ENCODE measurements at regions not wholly inside any gene's neighbourhood (a gene's known extent, or its start where the extent isn't known, plus 50 kb on each side); places are given as distances from the start of the nearest gene placed in this dataset.

DNA sequence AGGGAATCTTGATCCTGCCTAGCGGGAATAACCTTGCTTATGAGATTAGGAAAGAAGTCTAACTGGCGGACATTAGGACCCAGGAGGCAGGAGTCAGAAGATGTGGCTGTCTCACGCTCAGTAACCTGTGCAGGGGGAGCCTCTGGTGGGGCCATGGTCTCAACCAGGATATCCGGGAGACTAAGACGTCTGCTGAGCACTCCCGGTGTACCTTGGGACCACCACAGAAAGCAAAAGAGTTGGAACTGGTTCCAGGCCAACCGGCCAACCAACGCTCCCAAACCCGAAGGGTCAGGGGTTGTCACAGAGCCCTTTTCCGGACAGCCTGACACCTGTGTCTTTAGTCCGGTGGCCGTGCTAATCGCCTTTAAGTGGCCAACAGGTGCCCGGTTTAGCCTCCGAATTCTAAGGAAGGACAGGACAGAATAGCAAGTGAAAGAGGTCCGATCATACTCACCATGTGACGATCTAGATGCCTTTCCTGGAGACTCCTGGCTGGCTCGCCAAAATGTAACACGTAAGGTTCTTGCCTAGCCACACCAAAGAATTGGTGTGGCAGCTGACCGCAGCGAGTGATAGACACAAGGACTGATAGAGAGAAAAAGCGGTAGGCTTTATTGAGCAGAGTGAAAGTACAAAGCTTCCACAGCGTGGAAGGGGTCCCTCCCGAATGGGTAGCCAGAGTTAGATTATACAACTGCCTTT lies 103.9 kb upstream of the DIAPH3 start:
- TF ChIP-seq GLIS3 (CRISPR knock-in tag; IDR thresholded peaks at IDR 0.05) (no peak), ISL1 (CRISPR knock-in tag; IDR thresholded peaks at IDR 0.05) (no peak), ZFP30 (CRISPR knock-in tag; IDR thresholded peaks at IDR 0.05) (no peak), ZC3H10 (CRISPR knock-in tag; IDR thresholded peaks at IDR 0.05) (no peak), ZNF8 (CRISPR knock-in tag; IDR thresholded peaks at IDR 0.05) (no peak), TOX (CRISPR knock-in tag; IDR thresholded peaks at IDR 0.05; ENCODE audit: borderline replicate concordance) (no peak), BACH2 (CRISPR knock-in tag; IDR thresholded peaks at IDR 0.05; ENCODE audit: borderline replicate concordance) (no peak), ZNF565 (CRISPR knock-in tag; conservative IDR thresholded peaks at IDR 0.05; ENCODE audit: low read depth) (no peak), ZNF70 (CRISPR knock-in tag; IDR thresholded peaks at IDR 0.05) (no peak), RARB (CRISPR knock-in tag; IDR thresholded peaks at IDR 0.05) (no peak)
- TF ChIP-seq, protein P1, sequence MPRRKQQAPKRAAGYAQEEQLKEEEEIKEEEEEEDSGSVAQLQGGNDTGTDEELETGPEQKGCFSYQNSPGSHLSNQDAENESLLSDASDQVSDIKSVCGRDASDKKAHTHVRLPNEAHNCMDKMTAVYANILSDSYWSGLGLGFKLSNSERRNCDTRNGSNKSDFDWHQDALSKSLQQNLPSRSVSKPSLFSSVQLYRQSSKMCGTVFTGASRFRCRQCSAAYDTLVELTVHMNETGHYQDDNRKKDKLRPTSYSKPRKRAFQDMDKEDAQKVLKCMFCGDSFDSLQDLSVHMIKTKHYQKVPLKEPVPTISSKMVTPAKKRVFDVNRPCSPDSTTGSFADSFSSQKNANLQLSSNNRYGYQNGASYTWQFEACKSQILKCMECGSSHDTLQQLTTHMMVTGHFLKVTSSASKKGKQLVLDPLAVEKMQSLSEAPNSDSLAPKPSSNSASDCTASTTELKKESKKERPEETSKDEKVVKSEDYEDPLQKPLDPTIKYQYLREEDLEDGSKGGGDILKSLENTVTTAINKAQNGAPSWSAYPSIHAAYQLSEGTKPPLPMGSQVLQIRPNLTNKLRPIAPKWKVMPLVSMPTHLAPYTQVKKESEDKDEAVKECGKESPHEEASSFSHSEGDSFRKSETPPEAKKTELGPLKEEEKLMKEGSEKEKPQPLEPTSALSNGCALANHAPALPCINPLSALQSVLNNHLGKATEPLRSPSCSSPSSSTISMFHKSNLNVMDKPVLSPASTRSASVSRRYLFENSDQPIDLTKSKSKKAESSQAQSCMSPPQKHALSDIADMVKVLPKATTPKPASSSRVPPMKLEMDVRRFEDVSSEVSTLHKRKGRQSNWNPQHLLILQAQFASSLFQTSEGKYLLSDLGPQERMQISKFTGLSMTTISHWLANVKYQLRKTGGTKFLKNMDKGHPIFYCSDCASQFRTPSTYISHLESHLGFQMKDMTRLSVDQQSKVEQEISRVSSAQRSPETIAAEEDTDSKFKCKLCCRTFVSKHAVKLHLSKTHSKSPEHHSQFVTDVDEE (CRISPR knock-in tag; IDR thresholded peaks at IDR 0.05) = no peak
- TF ChIP-seq, protein P2, sequence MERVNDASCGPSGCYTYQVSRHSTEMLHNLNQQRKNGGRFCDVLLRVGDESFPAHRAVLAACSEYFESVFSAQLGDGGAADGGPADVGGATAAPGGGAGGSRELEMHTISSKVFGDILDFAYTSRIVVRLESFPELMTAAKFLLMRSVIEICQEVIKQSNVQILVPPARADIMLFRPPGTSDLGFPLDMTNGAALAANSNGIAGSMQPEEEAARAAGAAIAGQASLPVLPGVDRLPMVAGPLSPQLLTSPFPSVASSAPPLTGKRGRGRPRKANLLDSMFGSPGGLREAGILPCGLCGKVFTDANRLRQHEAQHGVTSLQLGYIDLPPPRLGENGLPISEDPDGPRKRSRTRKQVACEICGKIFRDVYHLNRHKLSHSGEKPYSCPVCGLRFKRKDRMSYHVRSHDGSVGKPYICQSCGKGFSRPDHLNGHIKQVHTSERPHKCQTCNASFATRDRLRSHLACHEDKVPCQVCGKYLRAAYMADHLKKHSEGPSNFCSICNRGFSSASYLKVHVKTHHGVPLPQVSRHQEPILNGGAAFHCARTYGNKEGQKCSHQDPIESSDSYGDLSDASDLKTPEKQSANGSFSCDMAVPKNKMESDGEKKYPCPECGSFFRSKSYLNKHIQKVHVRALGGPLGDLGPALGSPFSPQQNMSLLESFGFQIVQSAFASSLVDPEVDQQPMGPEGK (CRISPR knock-in tag; IDR thresholded peaks at IDR 0.05; ENCODE audit: borderline replicate concordance) = no peak
